Stimulated activated CD4-positive, alpha-beta T cell treated with anti-CD3 and anti-CD28 coated beads, Interleukin-2, amount 100 ng/mL, for 24 hours (primary cell): ENCODE measurements at regions not wholly inside any gene's neighbourhood (a gene's known extent, or its start where the extent isn't known, plus 50 kb on each side); places are given as distances from the start of the nearest gene placed in this dataset.
"Not testable (repeated sequence)": the region's sequence is repeated elsewhere in the genome, so short reads cannot be mapped to it uniquely, and the experiment has no call there.

Experiments
- DNase-seq, 2 donors: peaks; one replicate each; pipeline ENCODE4 v3.0.0-alpha.2; 2020

GRCh38 chr22:15849772-15850171, 159.9 kb downstream of the POTEH start:
- not testable (repeated sequence) for DNase-seq

GRCh38 chr22:15853716-15854373, 164.0 kb downstream of the POTEH start:
- DNase-seq = not testable (repeated sequence)

GRCh38 chr22:15854421-15854820, 164.6 kb downstream of the POTEH start:
- peak in 1 of 2 donors; percentile 17 for DNase-seq

GRCh38 chr22:15854978-15855377, 165.2 kb downstream of the POTEH start:
- DNase-seq = not testable (repeated sequence)

- DNase-seq = not testable (repeated sequence)
Measured at GRCh38 chr22:15880926-15881325, 191.1 kb downstream of the POTEH start.

GRCh38 chr22:15904326-15904725, 214.5 kb downstream of the POTEH start:
- not testable (repeated sequence) for DNase-seq

GRCh38 chr22:15911704-15912103, 221.9 kb downstream of the POTEH start:
- not testable (repeated sequence) for DNase-seq

- not testable (repeated sequence) for DNase-seq
Measured at GRCh38 chr22:15919120-15919519, 229.3 kb downstream of the POTEH start.

- not testable (repeated sequence) for DNase-seq
Measured at GRCh38 chr22:15920941-15921340, 231.1 kb downstream of the POTEH start.

- not testable (repeated sequence) for DNase-seq
Measured at GRCh38 chr22:15922132-15922531, 232.3 kb downstream of the POTEH start.

- DNase-seq = not testable (repeated sequence)
Measured at GRCh38 chr22:15922666-15923065, 232.8 kb downstream of the POTEH start.

- DNase-seq = not testable (repeated sequence)
Measured at GRCh38 chr22:15924820-15925219, 235.0 kb downstream of the POTEH start.

- DNase-seq = not testable (repeated sequence)
Measured at GRCh38 chr22:15927172-15927571, 237.3 kb downstream of the POTEH start.
